ENCODE measurements at regions not wholly inside any gene's neighbourhood (a gene's known extent, or its start where the extent isn't known, plus 50 kb on each side); places are given as distances from the start of the nearest gene placed in this dataset.
"Not testable (repeated sequence)": the region's sequence is repeated elsewhere in the genome, so short reads cannot be mapped to it uniquely, and the experiment has no call there.

DNA sequence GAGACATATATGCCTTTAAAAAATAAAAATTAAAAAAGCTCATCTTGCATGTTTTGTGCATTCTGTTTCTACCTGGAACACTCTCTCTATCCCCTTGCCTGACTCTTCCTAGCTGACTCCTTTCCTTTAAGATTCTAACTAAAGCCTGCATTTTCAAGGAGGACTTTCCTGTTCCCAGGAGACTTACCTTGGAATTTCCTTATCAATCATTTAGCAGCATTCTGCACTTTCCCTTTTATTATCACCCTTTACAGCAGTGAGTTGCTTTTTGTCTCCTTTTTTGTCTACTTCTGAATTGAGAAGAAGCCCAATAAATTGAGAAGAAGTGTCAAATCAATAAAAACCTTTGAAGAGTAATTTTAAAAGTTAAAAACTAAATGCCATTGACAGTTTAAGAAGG is 142.2 kb upstream of the TMEM196 start:
- H3K27ac ChIP-seq, result no peak overlapping the region
- TF ChIP-seq ZFX (IDR thresholded peaks at IDR 0.05; ENCODE audit: borderline replicate concordance), result no peak
- TF ChIP-seq, protein P1, sequence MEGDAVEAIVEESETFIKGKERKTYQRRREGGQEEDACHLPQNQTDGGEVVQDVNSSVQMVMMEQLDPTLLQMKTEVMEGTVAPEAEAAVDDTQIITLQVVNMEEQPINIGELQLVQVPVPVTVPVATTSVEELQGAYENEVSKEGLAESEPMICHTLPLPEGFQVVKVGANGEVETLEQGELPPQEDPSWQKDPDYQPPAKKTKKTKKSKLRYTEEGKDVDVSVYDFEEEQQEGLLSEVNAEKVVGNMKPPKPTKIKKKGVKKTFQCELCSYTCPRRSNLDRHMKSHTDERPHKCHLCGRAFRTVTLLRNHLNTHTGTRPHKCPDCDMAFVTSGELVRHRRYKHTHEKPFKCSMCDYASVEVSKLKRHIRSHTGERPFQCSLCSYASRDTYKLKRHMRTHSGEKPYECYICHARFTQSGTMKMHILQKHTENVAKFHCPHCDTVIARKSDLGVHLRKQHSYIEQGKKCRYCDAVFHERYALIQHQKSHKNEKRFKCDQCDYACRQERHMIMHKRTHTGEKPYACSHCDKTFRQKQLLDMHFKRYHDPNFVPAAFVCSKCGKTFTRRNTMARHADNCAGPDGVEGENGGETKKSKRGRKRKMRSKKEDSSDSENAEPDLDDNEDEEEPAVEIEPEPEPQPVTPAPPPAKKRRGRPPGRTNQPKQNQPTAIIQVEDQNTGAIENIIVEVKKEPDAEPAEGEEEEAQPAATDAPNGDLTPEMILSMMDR (IDR thresholded peaks at IDR 0.05), result no peak

DNA sequence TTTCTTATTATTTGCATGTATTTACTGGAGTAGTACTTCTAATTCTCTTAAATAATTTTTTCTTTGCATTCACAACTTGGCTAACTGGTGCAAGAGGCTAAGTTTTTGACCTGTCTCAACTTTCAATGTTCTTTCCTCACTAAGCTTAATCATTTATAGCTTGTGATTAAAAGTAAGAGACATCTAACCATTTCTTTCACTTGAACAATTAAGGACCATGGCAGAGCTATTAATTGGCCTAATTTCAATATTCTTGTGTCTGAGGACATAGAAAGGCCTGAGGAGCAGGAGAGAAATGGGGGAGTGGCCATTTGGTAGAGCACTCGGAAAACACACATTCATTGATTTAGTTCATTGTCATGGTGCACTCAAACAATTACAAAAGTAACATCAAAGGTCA is 141.4 kb upstream of the TMEM196 start:
- H3K27ac ChIP-seq, result no peak overlapping the region
- no peak for TF ChIP-seq ZFX (IDR thresholded peaks at IDR 0.05; ENCODE audit: borderline replicate concordance)
- TF ChIP-seq, protein P1 (IDR thresholded peaks at IDR 0.05), result no peak

DNA sequence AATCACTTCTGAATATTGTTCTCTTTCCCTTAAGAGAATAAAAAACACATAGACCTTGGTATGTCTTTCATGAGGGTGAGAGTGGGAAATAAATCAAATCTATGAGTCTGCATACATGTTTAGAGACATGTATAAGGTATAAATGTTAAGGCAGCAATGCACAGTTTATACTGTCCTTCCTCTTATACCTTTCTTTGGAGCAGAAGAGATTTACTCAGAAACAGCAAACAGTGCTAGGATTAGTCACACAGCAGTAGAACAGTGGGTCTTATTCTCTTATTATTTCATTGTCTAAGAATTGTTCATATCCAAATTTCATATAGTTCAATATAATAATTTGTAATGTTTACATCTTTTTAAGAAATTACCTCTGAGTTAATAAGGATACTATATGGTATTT is 126.7 kb upstream of the TMEM196 start:
- H3K27ac ChIP-seq, result no peak overlapping the region
- TF ChIP-seq, protein P1 (IDR thresholded peaks at IDR 0.05), result no peak
- no peak for TF ChIP-seq ZFX (IDR thresholded peaks at IDR 0.05; ENCODE audit: borderline replicate concordance)

DNA sequence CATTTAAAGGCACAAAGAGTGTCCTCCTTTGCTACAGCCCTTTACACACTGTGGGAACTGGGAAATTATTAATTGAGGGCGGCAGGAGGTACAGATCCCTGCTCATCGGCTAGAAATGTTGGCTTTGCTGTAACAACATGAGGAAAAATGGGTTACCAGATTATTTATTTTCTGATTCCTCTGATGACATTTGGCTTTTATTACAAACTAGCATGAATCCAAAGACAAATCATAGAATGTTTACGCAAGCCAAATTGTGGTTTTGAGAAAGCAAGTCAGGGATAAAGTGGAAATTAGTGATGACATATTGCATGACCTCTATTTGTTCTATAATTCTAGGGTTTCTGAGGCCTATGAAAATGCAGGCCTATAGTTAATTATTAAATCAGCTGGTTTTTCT is 126.1 kb upstream of the TMEM196 start:
- no peak overlapping the region for H3K27ac ChIP-seq
- TF ChIP-seq, protein P1 (IDR thresholded peaks at IDR 0.05), result no peak

DNA sequence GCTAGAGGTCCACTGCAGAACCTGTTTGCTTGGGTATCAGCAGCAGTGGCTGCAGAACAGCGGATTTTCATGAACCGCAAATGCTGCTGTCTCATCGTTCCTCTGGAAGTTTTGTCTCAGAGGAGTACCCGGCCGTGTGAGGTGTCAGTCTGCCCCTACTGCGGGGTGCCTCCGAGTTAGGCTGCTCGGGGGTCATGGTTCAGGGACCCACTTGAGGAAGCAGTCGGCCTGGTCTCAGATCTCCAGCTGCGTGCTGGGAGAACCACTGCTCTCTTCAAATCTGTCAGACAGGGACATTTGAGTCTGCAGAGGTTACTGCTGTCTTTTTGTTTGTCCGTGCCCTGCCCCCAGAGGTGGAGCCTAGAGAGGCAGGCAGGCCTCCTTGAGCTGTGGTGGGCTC is 109.5 kb upstream of the TMEM196 start:
- not testable (repeated sequence) for H3K27ac ChIP-seq

DNA sequence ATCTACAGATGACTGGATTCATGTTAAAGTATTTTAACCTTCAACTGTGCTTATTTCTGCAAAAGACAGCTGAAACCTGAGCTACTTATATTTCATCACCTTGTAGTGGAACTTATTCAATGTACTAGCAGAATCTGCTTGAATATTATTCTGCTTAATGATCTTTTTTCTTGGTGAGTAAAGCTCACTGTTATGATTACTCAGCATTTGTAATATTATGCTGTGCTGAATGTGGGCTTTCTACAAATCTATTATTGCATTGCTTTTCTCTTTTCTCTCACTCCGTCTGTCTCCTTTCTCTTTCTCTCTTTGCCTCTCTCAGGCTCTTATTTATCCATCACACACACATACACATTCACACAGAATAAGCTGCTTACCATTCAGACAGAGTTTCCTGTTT is 98.7 kb upstream of the TMEM196 start:
- TF ChIP-seq, protein P1 (IDR thresholded peaks at IDR 0.05), result no peak
- no peak for TF ChIP-seq ZFX (IDR thresholded peaks at IDR 0.05; ENCODE audit: borderline replicate concordance)
- no peak overlapping the region for H3K27ac ChIP-seq

DNA sequence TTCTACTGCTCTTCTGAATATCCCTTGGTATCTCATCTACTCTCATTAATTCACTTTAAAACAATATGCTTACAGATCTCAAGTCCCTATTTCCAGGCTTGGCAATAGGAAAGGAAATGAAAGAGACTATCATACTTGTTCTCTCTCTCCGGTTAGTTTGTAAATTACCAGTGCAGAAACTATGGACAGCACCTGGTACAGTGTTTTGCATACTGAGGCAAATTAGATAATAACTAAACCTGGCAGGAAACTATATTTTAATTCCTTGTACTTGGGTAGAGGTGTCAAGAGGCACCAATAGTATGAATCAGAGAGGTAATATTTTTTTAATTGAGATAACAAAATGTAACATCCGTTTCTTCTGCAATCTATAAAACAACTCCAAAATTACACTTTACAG is 97.7 kb upstream of the TMEM196 start:
- TF ChIP-seq, protein P1 (IDR thresholded peaks at IDR 0.05), result no peak
- TF ChIP-seq ZFX (IDR thresholded peaks at IDR 0.05; ENCODE audit: borderline replicate concordance), result no peak
- H3K27ac ChIP-seq, result no peak overlapping the region

DNA sequence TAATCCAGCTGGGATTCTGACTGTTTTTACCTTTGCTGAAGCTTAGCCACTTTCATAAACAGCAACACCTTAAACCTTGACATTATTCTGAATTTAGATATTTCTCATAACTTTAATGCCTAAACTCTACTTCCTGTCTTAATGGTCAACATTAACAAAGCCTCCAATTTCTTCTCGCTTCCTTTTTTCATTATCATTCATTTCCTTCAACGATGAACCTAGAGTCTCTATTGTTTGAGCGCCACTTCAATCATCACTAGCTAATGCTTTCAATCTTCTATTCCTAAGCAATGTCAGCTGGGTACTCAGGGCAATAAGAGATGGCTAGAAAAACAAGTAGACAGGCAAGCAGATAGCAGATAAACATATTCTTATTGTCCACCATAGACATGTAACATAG is 96.6 kb upstream of the TMEM196 start:
- no peak overlapping the region for H3K27ac ChIP-seq
- TF ChIP-seq ZFX (IDR thresholded peaks at IDR 0.05; ENCODE audit: borderline replicate concordance), result no peak
- TF ChIP-seq, protein P1 (IDR thresholded peaks at IDR 0.05), result no peak

Measured in 22Rv1 (cell line).